Islet of Langerhans (tissue), 1 donor: ENCODE measurements at regions not wholly inside any gene's neighbourhood (a gene's known extent, or its start where the extent isn't known, plus 50 kb on each side); places are given as distances from the start of the nearest gene placed in this dataset.
"Not testable (repeated sequence)": the region's sequence is repeated elsewhere in the genome, so short reads cannot be mapped to it uniquely, and the experiment has no call there.

ENCODE experiments used
- FAIRE-seq: peaks from one replicate; lab custom pipeline; 2011; peaks lifted over from hg19 to GRCh38; lab: Jason Lieb, UNC

DNA sequence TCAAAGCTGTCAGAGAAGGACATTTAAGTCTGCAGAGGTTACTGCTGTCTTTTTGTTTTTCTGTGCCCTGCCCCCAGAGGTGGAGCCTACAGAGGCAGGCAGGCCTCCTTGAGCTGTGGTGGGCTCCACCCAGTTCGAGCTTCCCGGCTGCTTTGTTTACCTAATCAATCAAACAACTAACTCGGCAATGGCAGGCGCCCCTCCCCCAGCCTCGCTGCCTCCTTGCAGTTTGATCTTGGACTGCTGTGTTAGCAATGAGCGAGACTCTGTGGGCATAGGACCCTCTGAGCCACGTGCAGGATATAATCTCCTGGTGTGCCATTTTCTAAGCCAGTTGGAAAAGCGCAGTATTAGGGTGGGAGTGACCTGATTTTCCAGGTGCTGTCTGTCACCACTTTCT lies 201.8 kb upstream of the ETAA1 start:
- not testable (repeated sequence) for FAIRE-seq

GRCh38 chr2:67201521-67201920 lies 195.6 kb upstream of the ETAA1 start:
- no peak for FAIRE-seq

DNA sequence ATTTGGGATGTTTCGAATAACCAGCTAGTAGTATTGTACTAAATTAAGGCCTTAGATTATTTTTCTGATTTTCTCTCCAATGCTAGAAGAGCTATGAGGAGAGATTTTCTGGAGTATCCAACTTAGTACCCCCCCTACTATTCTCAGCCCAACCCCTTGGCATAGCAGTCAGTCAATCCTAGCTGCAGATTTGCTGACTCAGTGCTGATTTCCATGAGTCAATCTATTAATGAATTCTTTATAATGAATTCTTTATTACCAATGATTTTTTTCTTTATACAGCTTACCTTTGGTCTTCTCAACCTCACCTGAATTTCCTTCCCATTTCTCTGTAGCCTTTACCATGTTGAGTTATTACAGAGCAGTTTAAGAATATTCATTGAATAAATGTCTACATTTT lies 192.8 kb upstream of the ETAA1 start:
- no peak for FAIRE-seq

DNA sequence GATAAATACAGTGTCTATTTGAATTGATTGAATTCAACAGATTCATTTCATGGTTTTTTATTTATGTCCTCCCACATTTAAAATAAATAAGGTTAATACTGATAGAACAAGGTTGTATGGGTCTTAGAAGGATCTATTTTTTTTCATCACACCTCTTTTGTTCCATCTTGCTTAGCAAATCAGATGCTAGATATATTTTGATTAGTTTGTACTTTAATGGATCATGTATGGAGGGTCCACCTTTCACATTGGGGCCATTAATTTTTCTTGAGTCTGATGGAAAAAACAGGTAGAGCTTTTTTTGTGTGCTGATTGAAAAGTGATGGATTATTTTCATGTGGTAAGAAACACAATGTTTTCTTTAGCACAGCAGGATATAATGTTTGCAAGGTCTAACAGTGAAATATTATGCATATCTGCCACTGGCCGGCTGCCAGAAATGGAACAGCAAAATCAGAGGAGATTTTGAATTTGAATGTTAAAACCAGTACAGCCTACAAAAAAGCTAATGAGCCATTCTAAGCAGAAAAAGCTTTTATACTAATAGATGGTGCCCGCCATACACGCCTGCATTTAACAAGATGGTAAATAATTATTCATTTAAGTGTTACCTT lies 188.1 kb upstream of the ETAA1 start:
- FAIRE-seq: no peak

- FAIRE-seq: no peak
Measured at GRCh38 chr2:67210430-67210829, 186.7 kb upstream of the ETAA1 start.

- FAIRE-seq: peak; percentile 91
Measured at GRCh38 chr2:67212203-67212602, 184.9 kb upstream of the ETAA1 start.

GRCh38 chr2:67213270-67213670 lies 183.9 kb upstream of the ETAA1 start:
- no peak for FAIRE-seq

GRCh38 chr2:67213677-67214402 lies 183.3 kb upstream of the ETAA1 start:
- FAIRE-seq: no peak

DNA sequence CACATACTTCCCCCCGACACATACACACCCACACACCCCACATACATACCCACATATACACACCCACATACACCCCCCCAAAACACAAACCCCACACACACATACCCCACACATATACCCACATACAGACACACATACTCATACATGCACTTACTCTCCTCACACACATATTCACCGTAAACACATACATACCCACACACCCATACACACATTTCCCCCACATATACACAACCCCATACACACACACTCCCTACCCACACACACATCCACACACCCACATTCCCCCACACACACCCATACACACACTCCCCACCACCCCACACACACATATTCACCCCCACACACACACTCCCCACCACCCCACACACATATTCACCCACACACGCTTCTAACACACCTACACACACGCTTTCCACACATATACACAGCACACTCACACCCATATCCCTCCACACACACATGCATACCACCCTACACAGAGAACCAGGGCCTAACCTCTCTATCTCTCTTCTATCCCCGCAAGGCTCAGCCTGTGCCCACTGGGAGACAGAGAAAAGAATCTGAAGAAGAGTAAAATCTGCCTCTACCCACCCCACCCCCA lies 182.4 kb upstream of the ETAA1 start:
- FAIRE-seq: no peak

GRCh38 chr2:67215214-67216055 lies 181.7 kb upstream of the ETAA1 start:
- FAIRE-seq: no peak

DNA sequence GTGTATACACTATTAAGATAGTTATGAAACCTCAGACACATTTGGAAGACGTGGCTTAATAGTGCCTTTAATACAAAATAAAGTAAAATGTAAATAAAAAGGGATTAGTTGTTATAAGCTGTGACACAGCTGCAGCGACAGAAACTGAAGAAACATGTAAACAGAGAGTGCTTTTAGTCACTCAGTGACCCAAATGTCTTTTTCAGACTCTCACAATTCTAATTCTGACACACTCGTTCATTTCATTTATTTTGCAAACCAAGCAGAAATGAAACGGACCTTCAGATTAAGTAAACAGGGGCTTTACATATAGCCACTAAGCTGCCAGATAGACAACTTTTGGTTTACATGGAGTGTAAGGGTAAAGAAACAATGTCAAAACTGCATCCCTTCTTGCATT lies 181.0 kb upstream of the ETAA1 start:
- no peak for FAIRE-seq

DNA sequence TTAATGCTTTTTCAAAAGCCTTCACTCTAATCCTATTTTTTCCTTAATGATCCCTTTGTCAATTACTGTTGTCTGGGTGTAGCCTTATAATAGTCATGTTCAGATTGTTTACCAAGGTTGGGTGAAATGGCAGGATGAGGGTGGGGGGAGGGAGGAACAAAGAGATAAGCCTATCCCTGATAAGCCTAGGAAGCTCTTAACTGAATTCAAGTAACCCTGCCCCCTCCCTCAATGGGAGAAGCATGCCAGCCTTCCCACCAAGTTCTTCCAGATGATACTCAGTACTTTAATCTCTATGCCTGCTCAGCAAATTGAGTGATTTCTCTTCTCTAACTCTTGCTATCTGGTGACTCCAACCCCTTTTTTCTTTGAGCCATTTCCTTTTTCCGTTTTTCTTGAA lies 180.3 kb upstream of the ETAA1 start:
- FAIRE-seq: no peak

- no peak for FAIRE-seq
Measured at GRCh38 chr2:67217398-67217797, 179.7 kb upstream of the ETAA1 start.

DNA sequence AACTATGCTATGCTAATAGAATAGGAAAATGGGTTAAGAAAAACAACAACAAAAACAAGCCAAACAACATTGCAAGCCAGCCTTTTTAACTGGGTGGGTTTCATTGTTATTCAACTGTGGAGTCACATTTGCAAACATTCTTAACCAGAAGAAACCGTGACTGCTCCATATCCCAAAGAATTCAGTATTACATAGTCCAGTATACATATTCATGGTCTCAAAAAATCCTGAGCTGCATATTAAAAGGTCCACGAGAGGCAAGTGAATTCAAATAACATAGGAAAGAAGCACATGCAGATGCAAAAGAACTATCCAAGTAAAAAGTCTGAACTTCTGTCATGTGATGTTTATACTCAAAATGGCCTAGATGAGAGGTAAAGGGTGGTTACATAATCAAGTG lies 179.1 kb upstream of the ETAA1 start:
- no peak for FAIRE-seq

DNA sequence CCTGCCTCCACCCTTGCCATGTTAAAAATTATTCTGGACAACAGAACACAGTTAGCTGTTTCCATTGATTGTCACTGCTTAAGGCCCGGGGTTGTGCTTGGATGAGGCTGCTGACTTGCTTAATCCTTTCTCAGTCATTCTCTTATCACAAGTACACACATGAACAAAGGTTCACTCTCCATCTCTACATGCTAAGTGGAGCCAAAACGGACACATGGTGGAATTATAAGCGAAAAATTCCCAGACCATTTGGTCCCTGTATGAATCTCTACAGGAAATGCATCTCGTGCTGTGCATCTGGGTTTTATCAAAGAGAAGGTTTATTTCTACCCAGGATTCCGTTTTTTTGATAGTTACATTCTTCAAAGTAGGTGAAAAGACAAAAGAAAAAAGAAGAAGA lies 177.5 kb upstream of the ETAA1 start:
- FAIRE-seq: no peak

- no peak for FAIRE-seq
Measured at GRCh38 chr2:67221266-67221665, 175.9 kb upstream of the ETAA1 start.

GRCh38 chr2:67225287-67225973 lies 171.7 kb upstream of the ETAA1 start:
- FAIRE-seq: no peak

- no peak for FAIRE-seq
Measured at GRCh38 chr2:67229706-67230105, 167.4 kb upstream of the ETAA1 start.

DNA sequence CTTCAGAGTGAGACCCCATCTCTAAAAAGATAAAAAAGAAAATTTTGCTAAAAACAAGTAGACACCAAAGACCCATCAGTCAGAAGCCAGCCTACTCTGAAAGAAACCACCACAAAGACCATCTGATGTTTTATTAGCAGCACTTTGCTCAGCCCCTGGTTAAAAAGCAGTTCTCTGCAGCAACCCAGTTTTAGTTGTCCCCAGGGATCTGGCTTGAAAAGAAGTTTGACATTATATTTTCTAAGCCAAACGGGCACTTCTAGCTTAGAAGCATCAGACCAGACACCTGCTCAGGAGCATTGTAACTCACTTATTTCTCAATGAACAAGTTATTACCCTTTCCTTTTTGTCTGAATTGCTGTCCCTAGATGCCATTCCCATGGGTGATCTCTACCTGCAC lies 164.2 kb upstream of the ETAA1 start:
- no peak for FAIRE-seq

- FAIRE-seq: no peak
Measured at GRCh38 chr2:67234440-67234839, 162.7 kb upstream of the ETAA1 start.

DNA sequence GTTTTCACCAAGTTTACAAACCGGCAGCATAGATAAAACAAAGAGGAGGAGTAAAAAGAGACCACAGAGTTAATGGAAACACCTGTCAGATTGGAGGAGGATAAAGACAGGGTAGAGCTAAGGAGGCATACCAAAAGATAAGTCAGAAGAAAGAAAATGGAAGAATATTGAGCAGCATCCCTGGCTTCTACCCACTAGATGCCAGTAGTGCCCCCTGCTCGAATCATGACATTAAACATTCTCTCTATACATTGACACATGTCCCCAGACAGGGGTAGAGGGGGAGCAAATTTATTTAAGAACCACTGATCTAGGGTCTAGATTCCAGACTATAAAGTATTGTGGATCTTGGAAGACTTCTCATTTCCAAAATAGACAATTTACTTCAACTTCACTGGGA lies 159.8 kb upstream of the ETAA1 start:
- no peak for FAIRE-seq

- FAIRE-seq: no peak
Measured at GRCh38 chr2:67240507-67240906, 156.6 kb upstream of the ETAA1 start.
